HK-2 (cell line): ENCODE measurements at regions not wholly inside any gene's neighbourhood (a gene's known extent, or its start where the extent isn't known, plus 50 kb on each side); places are given as distances from the start of the nearest gene placed in this dataset.
"Not testable (repeated sequence)": the region's sequence is repeated elsewhere in the genome, so short reads cannot be mapped to it uniquely, and the experiment has no call there.

Source experiments
- DNase-seq: peaks from one replicate; pipeline ENCODE4 v3.0.0-alpha.2; 2018; ENCODE audit not compliant: unreplicated experiment

GRCh38 chr6:19976411-19977129 lies 139.4 kb downstream of the ID4 start:
- DNase-seq = no peak

DNA sequence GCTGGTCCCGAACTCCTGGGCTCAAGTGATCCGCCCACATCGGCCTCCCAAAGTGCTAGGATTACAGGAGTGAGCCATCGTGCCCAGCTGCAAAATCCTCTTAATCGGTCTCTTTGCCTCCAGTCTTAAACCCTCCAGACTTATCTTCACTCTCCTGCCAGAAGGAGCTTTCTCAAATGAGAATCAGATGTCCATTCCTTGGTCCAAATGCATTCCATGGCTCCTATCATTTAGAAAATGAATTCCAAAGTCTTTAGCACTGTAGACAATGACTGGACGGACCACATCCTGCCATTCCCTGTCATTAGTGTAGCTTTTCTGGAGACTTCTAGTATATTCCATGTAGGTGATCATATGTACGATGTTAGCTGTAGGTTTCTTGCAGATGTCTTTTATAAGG lies 141.9 kb downstream of the ID4 start:
- DNase-seq = no peak

- DNase-seq = no peak
Observed at GRCh38 chr6:19979986-19980385, 142.8 kb downstream of the ID4 start.

DNA sequence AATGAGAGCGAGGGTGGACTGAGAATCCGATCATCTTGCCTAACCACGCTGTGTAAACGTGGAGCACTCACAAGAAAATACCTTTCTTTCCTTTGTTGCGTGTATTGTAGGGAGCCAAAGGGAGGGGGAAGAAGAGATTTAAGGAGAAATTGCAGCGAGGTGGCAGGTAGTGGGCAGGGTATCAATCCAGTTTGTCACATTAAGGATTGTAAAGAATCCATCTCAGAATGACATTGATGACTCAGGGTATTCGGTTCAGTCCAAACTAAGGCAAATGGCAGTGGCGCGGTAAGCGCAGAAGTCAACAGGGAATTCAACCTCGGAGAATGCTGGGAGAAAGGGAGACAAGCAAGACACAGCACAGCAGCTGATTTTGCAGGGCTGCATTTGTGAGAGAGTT lies 146.2 kb downstream of the ID4 start:
- DNase-seq = no peak

- DNase-seq = no peak
Observed at GRCh38 chr6:19986691-19987438, 149.7 kb downstream of the ID4 start.

- no peak for DNase-seq
Observed at GRCh38 chr6:19988555-19988954, 151.4 kb downstream of the ID4 start.

DNA sequence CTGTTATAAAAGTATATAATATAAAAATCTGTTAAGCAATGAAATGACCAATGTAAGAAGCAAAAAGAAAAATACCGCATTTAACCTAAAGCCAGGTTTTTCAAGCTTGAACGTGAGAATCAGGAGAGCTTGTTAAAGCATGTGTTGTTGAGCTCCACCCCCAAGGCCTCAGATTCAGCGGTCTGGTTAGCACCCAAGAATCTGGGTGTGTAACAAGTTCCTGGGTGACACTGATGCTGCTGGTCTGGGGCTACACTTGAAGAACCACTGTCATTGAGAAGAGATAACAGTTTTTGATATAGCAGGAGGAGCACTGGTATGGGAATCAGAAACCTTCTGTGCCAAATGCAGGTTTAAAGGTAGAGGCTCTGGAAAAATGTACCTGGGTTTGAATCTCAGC lies 154.0 kb downstream of the ID4 start:
- DNase-seq = no peak

DNA sequence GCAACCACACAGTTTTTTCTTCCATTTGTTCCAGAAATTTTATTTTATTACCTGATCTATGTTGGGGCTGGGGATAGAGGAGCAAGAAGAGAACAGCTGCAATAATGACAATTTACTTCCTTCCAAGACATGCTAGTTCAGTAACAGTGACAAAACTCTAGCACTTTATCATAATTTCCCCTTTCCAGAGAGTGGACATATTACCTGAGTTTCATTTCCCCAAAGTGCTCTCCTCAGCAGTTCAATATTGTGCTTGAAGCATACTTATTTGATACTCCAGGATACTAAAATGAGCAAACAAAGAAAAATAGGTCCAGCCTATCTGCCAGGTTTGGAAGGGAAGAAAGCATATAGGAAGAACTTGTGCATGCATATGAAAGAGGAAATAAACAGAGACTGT lies 157.7 kb downstream of the ID4 start:
- DNase-seq = no peak

DNA sequence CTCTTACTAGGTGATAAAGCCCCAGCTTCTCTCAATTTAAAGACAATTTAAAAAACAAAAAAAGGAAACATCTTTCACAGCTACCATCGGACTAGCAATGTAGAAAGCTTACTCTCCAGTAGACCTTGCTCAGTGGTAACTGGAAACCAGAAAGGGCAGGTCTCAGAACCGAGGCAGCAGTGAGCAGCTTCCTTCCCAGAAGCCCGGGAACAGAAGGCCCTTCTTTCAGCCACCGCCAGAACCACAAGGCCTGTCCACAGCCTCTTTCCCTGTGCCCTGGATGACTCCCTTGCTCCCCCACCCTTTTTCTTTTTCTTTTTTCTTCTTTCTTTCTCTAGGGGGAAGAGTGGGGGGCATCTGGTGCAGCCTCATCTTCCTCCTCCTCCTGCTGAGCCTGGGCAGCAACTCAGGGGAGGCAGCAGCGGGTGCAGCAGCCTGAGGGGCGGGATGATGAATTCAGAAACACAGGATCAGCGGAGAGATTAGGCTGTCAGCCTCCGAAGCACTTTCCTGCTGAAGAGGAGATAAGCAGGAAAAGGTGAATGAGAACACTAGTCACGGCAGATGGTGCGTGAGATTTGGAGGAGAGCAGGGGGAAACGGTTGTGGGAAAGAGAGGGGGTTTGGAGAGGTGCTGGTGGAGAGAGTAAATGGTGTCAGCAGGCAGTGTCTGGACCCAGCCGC lies 158.5 kb downstream of the ID4 start:
- no peak for DNase-seq

GRCh38 chr6:19997104-19997503 lies 159.9 kb downstream of the ID4 start:
- DNase-seq = no peak

GRCh38 chr6:19998541-19998940 lies 161.4 kb downstream of the ID4 start:
- DNase-seq = no peak

GRCh38 chr6:19999319-20000191 lies 162.4 kb downstream of the ID4 start:
- DNase-seq = peak; percentile 30

DNA sequence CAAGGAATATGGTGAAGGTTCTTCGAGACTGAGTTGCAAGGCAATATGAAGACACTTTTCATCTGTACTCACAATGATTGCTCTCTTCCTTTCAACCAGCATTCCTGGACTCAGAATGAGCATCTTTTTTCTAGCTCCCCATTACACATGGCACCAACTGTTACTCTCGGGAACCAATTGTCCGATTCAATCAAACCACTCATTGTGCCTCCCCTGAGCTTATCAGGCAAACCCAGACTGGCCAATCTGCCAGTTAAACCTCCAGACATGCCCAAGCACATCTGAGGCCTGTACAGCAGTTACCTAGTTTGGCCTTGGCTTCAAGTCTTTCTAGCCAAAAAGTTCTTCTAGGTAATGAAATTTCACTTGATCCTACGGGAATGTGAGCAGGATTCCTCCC lies 164.1 kb downstream of the ID4 start:
- DNase-seq = no peak

DNA sequence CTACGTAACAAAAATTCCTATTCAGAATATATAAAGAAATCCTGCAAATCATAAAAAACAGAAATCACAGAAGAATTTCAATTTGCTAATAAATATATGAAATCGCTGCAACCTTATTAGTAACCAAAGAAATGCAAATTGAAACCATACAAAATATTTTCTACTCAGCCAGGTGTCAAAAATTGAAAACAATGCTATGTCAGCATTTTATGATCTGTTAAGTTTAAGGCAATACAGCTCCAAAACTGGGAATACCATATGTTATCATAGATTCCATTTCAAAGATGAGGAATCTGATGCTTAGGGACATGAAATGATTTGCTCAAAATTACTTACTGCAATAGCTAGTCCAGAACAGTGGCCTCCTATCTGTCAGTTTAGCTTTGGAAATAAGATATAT lies 168.9 kb downstream of the ID4 start:
- no peak for DNase-seq

DNA sequence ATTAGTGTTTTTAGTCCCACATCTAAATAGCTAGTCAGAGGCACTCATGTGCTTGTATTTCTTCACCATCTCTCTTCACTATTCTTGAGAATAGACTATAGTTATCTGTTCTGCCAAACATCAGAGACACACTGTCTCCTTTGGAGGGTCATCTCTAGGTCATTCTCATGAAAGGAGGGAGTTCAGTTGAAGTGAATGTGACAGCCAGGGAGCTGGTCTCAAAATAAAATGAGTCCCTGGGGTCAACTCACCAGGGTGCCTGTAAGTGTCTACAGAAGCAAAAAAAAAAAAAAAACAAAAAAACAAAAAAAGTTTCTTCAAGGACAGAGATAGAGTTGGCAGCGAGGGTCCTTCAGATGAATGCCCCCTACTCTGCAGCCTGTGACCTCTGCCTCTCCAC lies 171.0 kb downstream of the ID4 start:
- no peak for DNase-seq

DNA sequence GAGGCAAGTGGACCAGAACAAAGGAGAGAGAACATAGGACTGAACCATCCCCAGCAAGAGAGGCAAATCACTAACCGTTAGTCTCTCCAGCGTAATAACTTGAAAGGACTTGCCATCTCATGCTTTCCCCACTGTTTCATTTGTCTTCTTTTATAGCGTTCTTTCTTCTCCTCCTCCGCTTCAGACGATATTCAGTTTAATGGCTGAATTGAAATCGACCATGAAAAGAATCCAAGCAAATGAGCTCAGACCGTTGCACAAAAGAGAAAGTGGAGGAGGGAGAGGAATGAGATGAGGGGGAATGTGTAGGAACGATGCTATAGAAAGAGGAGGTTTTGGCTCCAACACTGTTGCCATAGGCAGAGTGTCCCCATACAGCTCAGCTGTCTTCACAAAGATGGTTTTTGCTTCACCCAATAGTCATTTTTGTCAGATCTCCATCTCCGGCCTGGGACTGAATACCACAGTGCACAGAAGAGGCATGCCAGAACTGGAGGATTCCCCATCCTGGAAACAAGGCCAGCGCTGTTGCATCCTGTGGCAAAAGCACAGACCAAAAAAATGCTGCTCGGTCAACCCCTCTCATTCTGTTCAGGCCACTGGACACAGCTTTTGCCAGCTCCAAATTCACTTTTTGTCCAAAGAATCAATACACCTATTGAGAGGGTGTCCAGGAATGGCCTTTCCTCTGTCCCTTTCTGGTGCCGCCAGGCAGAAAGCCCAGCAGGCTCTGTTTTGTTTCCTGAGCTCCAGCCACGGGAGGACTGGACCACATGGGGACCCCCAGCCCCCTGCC lies 176.1 kb downstream of the ID4 start:
- DNase-seq = no peak

- DNase-seq = no peak
Observed at GRCh38 chr6:20014508-20014907, 177.3 kb downstream of the ID4 start.

GRCh38 chr6:20020526-20020925 lies 183.4 kb downstream of the ID4 start:
- DNase-seq = no peak

GRCh38 chr6:20021795-20022194 lies 184.6 kb downstream of the ID4 start:
- DNase-seq = no peak

DNA sequence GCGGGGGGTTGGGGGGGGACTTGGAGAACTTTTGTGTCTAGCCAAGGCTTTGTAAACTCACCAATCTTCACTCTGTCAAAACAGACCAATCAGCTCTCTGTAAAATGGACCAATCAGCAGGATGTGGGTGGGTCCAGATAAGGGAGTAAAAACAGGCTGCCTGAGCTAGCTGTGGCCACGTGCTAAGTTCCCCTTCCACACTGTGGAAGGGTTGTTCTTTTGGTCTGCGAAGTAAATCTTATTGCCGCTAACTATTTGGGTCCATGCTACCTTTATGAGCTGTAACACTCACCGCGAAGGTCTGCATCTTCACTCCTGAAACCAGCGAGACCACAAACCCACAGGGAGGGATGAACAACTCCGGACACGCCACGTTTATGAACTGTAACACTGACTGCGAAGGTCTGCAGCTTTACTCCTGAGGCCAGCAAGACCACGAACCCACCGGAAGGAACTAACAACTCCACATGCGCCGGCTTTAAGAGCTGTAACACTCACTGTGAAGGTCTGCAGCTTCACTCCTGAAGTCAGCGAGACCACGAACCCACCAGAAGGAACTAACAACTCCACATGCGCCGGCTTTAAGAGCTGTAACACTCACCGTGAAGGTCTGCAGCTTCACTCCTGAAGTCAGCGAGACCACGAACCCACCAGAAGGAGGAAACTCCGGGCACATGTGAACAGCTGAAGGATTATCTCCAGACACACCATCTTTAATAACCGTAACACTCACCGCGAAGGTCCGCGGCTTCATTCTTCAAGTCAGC lies 186.6 kb downstream of the ID4 start:
- not testable (repeated sequence) for DNase-seq
